ENCODE measurements at regions not wholly inside any gene's neighbourhood (a gene's known extent, or its start where the extent isn't known, plus 50 kb on each side); places are given as distances from the start of the nearest gene placed in this dataset.
"Not testable (repeated sequence)": the region's sequence is repeated elsewhere in the genome, so short reads cannot be mapped to it uniquely, and the experiment has no call there.

DNA sequence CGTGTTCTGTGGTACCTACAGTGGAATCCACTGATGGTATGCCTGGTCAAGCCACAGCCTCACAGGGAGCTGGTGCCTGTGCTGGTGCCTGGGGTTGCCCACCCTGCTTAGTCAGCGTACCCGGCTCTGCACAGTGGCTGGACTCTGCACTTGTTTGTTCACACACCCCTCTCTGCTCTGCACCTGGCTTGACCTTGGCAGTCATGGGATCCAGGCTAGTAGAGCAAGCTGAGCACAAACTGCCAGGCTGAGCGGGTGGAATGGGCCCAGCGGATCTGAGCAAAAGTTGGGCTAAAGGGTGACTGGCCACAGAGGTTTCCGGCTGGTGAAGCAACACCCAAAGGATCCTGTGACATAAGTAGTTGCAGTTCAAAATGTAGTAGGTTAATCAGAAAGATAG, 163.5 kb downstream of the CDH19 start:
- no peak for ATAC-seq

DNA sequence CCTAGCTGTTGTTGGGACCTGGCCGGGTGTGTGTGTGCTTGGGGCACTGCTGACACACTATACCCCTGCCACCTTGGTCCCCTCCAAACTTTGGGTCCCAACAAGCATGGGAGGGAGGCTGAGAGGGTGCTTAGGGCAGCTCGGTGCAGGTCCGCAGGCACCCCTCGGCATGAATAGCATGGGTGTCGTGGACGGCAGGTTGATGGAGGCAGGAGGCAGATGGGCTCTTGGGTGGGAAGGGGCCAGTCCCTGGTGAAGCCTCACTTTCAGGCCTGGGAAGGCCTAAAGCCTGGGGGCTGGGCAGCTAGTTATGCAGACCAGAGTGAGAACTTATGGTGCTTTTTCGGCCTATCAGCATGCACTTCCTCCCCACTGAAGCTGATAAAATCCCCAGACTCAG, 164.2 kb downstream of the CDH19 start:
- ATAC-seq, result no peak

DNA sequence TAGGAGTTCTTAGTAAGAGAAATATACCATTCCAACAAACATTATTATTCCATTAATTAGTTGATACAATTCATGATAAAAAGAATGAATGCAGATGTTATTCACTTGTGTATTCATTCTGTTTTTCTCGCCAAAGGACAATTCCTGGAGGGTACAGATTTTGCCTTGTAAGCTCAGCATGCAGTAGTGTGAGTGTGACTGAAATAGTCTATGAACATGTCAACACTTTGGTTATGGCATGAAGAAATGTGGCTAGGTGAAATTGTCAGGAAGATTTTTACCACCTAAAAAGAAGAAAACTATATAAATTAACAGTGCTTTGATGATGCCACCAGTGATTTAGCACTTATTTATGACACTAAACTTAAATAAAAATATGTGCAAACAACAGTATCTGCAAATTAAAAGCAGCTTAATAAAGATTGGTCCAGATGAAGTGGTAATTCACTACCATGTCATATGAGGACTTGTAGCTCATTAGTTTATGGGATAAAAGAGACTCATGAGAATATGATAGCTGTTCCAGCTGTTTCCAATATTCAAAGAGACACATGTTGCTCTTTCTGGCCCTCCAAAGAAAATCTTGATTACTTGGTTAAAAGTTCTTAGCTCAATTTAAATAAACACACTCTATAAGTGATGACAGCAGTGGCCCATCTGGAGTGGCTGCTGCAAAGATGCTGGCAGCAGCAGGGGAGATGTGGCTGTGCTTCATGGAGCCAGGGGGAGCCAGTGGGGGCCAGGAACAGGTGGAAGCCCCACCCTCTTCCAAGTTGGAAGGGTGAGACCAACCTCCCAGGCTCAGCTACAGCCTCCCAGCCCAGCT, 165.0 kb downstream of the CDH19 start:
- no peak for ATAC-seq

DNA sequence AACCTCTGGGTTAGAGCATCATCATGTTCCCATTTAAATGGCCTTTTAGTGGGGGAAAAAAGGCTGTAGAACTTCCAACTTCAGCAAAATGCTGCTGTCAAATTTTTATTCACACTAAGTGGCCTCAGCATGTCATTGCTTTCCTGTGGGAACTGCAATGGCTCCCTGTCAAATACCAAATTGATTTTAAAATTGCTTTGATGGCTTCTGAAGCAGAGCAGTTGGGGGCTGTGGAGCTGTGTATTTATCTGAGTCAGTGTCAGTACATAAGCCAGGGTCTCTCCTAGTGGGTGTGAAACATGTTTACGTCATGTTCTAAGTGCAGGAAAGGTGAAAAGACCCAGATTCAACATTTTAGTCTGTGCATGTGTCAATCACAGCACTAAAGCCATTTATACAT, 171.3 kb downstream of the CDH19 start:
- ATAC-seq, result no peak

DNA sequence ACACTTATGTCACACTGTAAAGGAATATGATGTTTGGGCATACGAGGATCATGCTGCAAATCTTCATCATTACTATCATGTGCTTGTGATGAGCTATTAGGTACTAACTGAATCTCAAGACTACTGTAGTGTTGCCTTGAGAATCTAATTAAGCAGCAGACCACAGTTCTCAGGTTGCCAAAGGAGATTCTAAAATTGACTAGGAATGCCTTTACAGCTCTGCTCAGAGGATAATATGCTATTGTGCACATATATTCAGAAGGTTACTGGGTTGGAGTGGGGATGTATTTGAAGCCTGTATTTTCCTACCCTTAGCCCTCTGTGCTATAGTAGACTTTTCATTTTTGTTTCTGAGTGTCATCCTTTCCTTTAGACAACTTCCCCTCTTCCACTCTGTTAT, 175.1 kb downstream of the CDH19 start:
- ATAC-seq, result no peak

DNA sequence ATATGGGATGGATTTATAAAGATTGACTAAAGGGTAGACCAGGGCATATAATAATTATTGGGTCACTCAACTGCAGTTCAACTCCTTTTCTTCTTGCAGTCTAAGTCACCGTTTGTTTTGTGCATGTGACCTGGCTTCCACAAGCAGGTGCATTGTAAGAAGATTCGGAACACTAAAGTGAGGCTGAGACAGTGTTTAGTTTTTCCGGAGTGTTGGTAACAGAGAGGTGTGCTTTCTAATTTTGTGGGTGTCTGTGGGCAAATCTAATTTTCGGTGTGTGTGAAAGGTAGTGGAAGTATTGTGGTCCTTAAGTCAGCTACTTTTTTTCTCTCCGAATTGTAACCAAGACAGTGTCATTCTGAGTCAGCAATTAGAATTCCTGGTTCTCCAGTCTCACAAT, 184.5 kb downstream of the CDH19 start:
- no peak for ATAC-seq

DNA sequence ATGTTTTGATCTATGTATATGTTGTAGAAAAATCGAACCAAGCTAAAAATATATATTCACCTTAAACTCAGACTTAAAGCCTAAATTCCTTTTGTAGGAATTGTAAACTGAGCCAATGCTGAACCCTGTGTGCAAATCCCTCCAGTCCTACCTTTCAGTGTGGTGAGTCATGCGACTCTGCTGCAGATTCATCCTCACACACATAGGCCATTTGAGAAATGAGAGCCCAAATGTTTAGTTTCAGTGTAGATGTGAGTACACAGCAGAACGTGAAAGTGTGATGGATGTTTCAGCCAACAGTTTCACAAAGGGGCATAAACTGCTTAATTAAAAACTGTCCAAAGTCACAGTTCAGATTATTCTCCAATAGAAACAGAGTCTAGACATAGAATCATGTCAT, 193.2 kb downstream of the CDH19 start:
- ATAC-seq, result no peak

DNA sequence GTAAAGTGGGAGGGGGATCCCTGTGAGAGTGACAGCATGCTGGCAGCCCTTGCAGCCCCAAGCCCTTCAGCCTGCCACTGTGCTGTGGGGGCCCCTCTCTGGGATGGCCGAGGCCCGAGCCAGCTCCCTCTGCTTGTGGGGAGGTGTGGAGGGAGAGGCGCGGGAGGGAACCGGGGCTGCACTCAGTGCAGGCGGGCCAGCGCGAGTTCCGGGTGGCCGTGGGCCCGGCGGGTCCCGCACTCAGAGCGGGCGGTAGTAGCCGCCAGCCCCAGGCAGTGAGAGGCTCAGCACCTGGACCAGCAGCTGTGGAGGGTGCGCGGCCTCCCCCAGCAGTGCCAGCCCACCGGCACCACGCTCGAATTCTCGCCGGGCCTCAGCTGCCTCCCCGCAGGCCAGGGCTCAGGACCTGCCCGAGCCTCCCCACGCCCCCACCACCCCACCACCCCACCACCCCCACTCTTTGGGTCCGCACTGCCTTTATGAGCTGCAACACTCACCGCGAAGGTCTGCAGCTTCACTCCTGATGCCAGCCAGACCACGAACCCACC, 208.1 kb downstream of the CDH19 start:
- ATAC-seq, result no peak

DNA sequence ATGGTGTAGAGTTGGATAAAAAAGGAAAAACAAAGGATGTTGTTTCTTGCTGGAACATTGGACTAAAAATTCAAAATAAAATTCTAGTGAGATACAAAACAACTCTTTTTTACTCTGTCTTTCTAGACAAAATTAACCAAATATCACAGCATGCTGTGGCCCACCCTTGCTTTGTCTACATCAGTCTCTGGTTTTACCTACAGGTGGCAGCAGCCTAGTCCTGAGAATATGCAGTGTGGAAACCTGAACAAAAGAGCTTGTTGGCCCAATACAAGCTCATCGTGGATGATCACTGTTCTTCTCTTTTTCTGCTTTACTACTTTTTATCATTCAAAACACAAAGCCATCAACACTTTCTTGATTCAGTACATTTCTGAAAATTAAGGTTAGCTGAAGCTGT, 210.4 kb downstream of the CDH19 start:
- no peak for ATAC-seq

DNA sequence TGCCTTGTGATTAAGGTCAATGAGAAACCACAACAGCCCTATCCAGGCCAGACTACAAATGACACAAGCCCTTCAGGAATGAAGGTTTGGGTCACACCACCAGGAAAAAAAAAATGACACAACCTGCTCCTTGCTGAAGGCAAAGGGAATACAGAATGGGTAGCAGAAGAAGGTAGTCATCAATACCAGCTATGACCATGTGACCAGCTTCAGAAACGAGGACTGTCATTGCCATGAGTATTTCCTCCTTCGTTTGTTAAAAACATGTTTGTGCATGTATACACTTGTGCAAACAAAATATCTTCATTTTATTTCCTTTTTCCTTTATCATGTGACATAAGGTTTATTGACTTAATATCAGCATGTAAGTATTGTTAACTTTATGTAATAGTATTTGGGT, 226.6 kb downstream of the CDH19 start:
- no peak for ATAC-seq

DNA sequence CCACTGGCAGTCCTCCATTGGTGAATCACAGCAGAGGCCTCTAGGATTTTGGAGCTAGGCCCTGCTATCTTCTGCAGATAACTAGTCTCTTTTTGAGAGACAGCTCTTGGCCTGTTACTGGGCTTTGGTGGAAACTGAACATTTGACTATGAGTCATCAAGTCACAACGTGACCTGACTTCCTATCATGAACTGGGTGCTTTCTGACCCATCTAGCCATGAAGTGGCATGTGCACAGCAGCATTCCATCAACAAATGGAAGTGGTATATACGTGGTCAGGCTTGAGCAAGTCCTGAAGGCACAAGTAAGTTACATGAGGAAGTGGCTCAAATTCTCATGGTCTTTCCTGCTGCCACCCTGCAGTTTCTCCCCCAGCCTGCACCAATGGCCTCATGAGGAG, 228.5 kb downstream of the CDH19 start:
- ATAC-seq, result not testable (repeated sequence)

DNA sequence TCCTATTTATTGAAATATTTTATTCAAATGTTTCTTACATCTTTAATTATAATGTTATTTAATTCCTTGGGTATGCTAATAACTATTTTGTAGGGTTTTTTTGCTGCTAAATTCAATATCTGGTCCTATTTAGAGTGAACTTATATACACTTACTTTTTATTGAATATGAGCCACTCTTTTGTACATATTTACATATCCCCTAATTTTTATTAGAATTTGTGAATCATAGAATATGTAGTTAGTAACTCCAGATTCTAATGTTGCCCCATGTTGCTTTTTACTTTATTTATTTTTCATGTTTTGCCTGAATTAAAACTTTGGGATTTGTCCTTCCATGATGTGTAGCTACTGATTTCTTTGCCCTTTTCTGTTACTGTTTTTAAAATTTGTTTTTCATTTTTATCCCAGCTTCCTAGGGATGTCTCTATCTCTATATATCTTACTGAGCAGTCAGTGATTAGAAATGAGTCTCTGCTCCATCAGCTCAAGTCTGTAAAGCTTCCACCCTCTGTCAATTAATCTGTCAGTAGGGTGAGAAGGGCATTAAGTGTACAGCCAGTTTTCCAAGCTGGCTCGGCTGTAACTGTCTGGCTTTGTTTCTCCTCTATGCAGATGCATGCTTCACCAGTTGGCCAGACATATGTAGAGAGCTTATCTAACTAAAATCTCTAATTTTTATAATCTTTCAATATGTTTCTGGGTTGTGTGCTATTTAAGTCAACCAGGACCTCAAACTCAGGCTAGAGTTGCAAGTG, 256.9 kb downstream of the CDH19 start:
- ATAC-seq, result no peak

DNA sequence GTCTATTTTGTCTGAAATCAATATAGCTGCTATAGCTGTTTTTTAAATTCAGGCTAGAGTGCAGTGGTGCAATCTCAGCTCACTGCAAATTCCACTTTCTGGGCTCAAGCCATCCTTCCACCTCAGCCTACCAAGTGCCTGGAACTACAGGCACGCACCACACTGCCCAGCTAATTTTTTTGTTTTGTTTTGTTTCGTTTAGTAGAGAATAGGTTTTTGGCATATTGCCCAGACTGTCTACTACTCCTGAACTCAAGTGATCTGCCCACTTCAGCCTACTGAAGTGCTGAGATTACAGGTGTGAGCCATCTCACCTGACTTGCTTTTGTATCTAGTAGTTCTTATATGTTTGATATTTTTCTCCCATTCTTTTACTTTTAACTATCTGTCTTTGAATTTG, 259.7 kb downstream of the CDH19 start:
- no peak for ATAC-seq

DNA sequence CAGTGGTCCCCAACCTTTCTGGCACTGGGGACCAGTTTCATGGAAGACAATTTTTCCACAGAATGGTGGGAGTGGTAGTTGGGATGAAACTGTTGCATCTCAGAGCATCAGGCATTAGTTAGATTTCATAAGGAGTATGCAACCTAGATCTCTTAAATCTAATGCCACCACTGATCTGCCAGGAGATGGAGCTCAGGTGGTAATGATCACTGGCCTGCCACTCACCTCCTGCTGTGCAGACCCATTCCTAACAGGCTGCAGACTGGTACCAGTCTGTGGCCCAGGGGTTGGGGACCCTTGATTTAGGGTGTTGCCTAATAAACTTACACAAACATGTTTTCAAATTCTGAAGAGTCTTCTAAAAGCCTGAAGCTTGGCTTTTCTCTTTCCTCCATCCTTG, 261.3 kb downstream of the CDH19 start:
- ATAC-seq, result no peak

DNA sequence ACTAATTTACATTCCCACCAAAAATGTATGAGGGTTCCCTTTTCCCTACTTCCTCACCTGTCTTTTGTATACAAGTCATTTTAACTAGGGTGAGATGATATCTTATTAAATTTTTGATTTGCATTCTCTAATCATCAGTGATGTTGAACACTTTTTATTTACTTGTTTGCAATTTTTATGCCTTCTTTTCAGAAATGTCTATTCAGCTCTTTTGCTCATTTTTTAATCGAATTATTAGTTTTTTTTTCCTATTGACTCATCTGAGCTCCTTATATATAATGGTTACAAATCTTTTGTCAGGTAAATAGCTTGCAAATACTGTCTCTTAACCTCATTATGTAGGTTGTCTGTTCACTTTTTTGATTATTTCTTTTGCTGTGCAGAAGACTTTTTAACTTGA, 269.4 kb downstream of the CDH19 start:
- ATAC-seq, result no peak

DNA sequence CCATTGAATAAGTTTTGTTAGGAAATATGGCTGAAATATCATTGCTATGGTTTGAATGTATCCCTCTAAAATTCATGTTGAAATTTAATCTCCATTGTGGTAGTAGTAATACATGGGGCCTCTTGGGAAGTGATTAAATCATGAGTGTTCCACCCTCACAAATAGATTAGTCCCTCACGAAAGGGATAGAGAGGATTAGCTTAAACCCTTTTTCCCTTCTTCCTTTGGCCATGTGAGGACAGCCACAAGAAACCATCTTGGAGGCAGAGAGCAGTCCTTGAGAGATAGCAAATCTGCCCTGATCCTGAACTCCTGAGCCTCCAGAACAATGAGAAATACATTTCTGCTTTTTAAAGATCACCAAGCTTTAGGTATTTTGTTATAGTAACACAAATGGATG, 274.2 kb downstream of the CDH19 start:
- ATAC-seq, result no peak

DNA sequence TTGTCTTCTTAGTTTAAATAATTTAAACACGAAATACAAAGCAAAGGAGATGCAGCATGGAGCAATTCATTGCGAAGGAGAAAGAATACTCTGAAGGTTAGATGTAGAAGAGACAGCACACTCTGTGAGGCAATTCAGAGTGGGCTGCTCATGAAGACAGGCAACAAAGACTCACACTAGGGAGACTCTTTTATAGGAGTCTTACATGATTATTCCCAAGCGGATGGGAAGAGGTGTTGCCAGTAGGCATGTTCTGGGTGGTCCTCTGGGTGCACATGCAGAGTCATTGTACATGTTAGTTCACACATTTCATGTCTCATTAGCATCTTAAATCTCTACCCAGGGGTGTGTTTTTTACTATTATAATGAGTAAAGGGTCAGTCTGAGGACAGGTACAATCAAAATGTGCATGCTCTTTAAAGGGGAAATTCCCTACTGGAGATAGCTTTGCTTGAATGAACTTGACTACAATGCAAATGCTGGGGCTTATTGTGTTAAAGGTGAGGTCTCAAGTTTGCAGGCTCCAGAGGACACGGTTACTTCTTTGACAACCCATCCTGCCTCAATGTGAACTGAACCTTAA, 275.5 kb downstream of the CDH19 start:
- ATAC-seq, result no peak

DNA sequence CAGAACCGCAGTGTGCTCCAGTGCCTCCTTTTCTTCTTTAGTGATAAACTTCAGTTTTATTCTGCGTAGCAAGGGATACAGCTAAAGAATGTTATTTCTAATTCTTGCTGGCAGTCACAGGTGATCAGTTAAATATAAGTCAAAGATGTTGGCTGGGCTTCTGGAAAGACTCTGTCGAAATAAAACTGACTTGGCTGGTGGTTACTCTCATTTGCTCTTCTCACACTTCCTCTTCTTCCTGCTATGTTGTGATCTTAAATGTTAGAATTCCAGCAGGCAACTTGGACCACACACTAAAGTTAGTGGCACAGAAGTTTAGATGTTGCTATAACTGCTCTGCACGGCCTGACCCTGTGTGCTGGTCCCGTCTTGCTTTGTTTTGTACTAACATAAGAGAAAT, 278.6 kb downstream of the CDH19 start:
- ATAC-seq, result no peak

DNA sequence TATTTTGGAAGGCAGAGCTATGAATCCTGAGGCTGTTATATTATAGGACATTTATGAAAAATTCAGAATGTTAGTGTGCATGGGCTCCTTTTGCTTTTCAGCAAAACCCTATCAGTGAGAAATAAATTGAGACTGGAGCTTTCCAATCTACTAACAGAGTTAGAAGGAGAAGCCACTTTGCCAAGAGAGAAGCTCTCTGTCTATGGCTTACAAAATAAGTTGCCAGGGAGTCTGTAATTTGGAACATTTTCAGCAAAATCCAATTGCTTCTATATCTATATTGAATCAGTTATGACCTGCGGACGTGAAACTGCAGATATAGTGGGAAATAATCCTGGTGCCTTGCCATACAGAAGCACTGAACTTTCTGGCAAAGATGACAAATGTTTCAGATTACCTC, 279.3 kb downstream of the CDH19 start:
- ATAC-seq, result no peak

DNA sequence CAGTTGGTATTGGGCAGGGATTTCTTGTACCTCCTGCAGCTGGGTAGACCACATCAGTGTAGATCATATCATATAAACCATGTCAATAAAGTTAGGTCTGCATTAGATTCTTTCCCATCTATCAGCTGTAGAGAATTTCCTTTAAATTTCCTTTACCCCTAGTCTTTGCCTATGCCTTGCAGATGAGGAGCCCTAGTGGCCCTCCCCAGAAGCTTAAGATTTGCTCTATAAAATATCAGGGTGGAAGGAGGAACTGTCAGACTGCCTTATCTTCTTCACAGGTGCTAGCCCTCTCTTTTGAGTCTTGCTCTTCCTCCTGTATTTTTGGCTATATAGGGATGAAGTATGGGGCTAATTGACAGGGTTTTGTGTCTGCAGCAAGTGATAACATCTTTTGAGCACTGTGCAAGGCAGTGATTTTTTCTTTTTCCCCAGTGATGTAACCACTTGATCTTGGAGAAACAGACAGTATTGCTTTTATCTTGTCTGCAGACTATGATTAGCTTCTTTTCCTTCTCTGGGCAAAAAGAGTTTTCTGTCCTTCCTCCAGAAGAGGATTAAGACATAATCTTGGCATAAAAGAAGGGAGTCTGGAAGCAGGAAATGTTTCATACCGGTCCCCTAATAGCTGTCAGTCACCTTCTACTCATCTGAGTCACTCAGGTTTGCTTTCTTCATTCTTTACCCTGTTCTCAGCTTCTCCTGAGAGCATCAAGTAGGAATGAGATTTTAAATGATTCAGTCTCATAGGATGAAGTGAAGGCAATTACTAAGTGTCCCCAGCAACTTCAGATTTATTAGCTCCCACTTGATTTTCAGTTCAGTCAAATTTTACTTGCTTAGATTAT, 286.4 kb downstream of the CDH19 start:
- no peak for ATAC-seq

DNA sequence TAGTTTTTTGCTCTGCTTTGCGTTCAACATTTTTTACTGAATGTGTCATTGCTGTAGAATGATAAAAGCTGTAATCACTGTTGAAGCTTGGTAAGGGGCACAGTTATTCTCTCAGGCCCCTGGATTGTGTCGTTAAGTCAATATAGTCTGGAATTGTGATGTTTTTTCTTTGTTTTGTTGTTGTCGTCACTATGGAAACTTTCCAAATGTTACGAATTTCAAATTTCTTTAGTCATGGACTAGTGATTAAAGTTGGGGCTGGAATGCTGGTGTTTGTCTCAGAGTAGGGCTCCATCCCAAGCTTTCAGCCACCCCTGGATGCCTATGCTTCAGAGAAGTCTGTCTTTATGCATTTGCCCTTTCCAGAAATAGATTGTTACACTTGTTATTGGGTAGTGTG, 287.2 kb downstream of the CDH19 start:
- ATAC-seq, result no peak

DNA sequence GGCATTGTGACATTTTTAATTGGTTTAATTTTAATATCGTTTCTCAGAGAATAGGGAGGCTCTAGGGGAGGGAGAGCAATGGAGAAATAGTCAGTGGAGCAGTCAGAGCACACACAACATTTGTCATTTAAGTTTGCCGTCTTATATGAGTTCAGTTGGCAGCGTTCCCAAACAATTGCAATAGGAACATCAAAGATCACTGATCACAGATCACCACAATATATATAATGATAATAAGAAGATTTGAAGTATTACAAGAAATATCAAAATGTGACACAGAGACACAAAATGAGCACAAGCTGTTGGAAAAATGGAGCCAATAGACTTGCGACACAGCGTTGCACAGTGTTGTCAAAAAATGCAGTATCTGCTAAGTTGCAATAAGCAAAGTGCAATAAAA, 303.7 kb downstream of the CDH19 start:
- no peak for ATAC-seq

DNA sequence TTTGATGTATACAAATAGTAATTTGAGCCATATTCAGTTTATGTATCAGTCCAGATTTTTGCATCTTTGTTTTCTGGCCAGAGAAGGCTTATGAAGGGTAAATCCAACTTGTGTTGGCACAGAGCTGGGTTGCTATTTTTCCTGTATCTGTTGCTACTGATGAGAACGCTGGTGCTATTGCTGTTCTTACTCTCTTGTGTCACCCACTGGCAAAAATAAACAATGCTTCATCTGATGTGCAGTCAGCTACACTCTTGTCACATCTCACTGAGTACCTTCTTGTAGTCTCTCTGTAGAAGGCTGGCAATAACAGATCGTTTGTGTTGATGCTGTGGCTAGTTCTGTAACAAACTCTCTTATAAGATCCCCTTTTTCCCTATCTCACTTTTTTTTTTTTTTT, 323.4 kb downstream of the CDH19 start:
- ATAC-seq, result no peak

Data from esophagus mucosa (tissue), 1 donor.